ENCODE measurements at regions not wholly inside any gene's neighbourhood (a gene's known extent, or its start where the extent isn't known, plus 50 kb on each side); places are given as distances from the start of the nearest gene placed in this dataset.

- CTCF ChIA-PET (ENCODE audit: partially characterized antibody), result interaction anchor here (0.5 to 10.0 kb wide), 41 partner anchors 9 to 1337 kb away, joined by 3 to 129 read pairs (median 3); no protein-coding TSS in a partner anchor
- TF ChIP-seq HDAC2 (IDR thresholded peaks at IDR 0.05; ENCODE audit: borderline replicate concordance in 1 of 2, low read depth in 2 of 2, low read length in 2 of 2) (peak in 1 of 2 experiments; percentile 61; a peak in 1 of 4 replicates), CTBP2 (IDR thresholded peaks at IDR 0.05; ENCODE audit: borderline replicate concordance, insufficient read depth, insufficient read length, low read length) (no peak), CTCF (IDR thresholded peaks at IDR 0.05; ENCODE audit: control extremely low read depth in 1 of 3, insufficient read depth in 1 of 3, low read depth in 1 of 3, low read length in 3 of 3) (peak; percentile 62 to 91 (median 76)), TAF1 (IDR thresholded peaks at IDR 0.05; ENCODE audit: low read depth, low read length) (no peak), SAP30 (IDR thresholded peaks at IDR 0.05; ENCODE audit: insufficient read depth, insufficient replicate concordance, low read length) (no peak), MAX (IDR thresholded peaks at IDR 0.05) (no peak), YY1 (IDR thresholded peaks at IDR 0.05; ENCODE audit: low read depth, low read length) (peak; percentile 74; the same call in 1 of the 2 replicates), EGR1 (IDR thresholded peaks at IDR 0.05; ENCODE audit: borderline replicate concordance, low read depth, low read length) (no peak), TCF12 (IDR thresholded peaks at IDR 0.05; ENCODE audit: low read depth, low read length) (no peak)
Measured at GRCh38 chr9:105881654-105882349, 187.5 kb downstream of the TMEM38B start.

More at GRCh38 chr9:105881654-105882349, 187.5 kb downstream of the TMEM38B start:
- Histone ChIP-seq H2BK15ac (ENCODE audit: low read length) (no peak overlapping the region), H4K5ac (ENCODE audit: insufficient read length, low read depth, low read length) (no peak overlapping the region), H3K14ac (ENCODE audit: insufficient read length) (no peak overlapping the region), H3K4me2 (ENCODE audit: insufficient read depth in 1 of 2, low read depth in 2 of 2, low read length in 2 of 2) (no peak overlapping the region), H3K18ac (ENCODE audit: extremely low read depth, low read length) (no peak overlapping the region), H3K79me1 (ENCODE audit: low read depth, low read length) (no peaks in the 10 kb centered on the region), H2AFZ (ENCODE audit: low read length) (peak overlapping the region; percentile 43; the same call in 1 of the 2 replicates), H4K20me1 (replicated peaks in 1 of 2; ENCODE audit: control insufficient read depth in 1 of 2, insufficient read depth in 2 of 2, low read length in 2 of 2) (no peaks in the 10 kb centered on the region), H3K27ac (ENCODE audit: low read depth, low read length) (no peak overlapping the region), H3K79me2 (ENCODE audit: control insufficient read depth in 1 of 2, insufficient read depth in 2 of 2, low read length in 2 of 2) (no peaks in the 10 kb centered on the region), H3K9me3 (ENCODE audit: insufficient read depth in 2 of 2, low read depth in 1 of 2, low read length in 1 of 2) (no peaks in the 10 kb centered on the region), H3K4me1 (replicated peaks in 1 of 4; ENCODE audit: control insufficient read depth in 3 of 4, insufficient read depth in 4 of 4, low read length in 3 of 4) (no peaks in the 10 kb centered on the region), H3K23ac (ENCODE audit: insufficient read length) (no peak overlapping the region), H4K8ac (ENCODE audit: extremely low read depth, insufficient read depth, low read length) (no peak overlapping the region), H4K91ac (replicated peaks; ENCODE audit: insufficient read length, low read length) (no peak overlapping the region), H2BK20ac (ENCODE audit: low read length) (no peak overlapping the region), H3K36me3 (ENCODE audit: control insufficient read depth in 2 of 4, insufficient read depth in 4 of 4, low read length in 3 of 4) (no peaks in the 10 kb centered on the region), H3K9ac (replicated peaks in 1 of 4; ENCODE audit: extremely low read depth in 1 of 4, low read depth in 3 of 4, low read length in 3 of 4) (no peak overlapping the region), H2AK5ac (ENCODE audit: low read depth, low read length) (no peak overlapping the region), H2BK12ac (ENCODE audit: low read depth, low read length) (no peak overlapping the region), H2BK5ac (ENCODE audit: low read depth, low read length) (no peak overlapping the region), H3K56ac (replicated peaks; ENCODE audit: insufficient read length, low read depth, low read length) (no peak overlapping the region), H2BK120ac (replicated peaks; ENCODE audit: low read depth, low read length) (no peak overlapping the region), H3K23me2 (ENCODE audit: low read depth, low read length) (no peaks in the 10 kb centered on the region), H3K27me3 (replicated peaks in 1 of 4; ENCODE audit: control insufficient read depth in 3 of 4, extremely low read depth in 1 of 4, insufficient read depth in 3 of 4, low read length in 3 of 4) (no peaks in the 10 kb centered on the region), H3K4me3 (ENCODE audit: extremely low read depth in 1 of 4, insufficient read depth in 2 of 4, low read depth in 3 of 4, low read length in 4 of 4) (no peak overlapping the region), H3K4ac (replicated peaks; ENCODE audit: insufficient read length, low read depth, low read length) (no peak overlapping the region)
- DNase-seq (ENCODE audit: low read depth in 1 of 2, low spot score in 2 of 2), result peak; percentile 54 to 88
- POLR2A ChIA-PET (ENCODE audit: partially characterized antibody), result interaction anchor here (1.2 kb wide), 1 partner anchor 29 kb away, joined by 3 read pairs; no protein-coding TSS in a partner anchor
- 40% methylated on average over 10 of the region's 10 CpGs; no CpG with 5 or more reads in 1 of the 2 experiments for WGBS, 2 experiments (ENCODE audit: extremely low coverage in 1 of 2, insufficient coverage in 1 of 2, insufficient read length in 1 of 2, insufficient replicate concordance in 2 of 2, low coverage in 1 of 2, low lambda C conversion rate in 2 of 2, missing lambda C conversion rate in 1 of 2)
- FAIRE-seq, result peak; percentile 99

All from H1 (cell line).